ENCODE measurements at regions not wholly inside any gene's neighbourhood (a gene's known extent, or its start where the extent isn't known, plus 50 kb on each side); places are given as distances from the start of the nearest gene placed in this dataset.

DNA sequence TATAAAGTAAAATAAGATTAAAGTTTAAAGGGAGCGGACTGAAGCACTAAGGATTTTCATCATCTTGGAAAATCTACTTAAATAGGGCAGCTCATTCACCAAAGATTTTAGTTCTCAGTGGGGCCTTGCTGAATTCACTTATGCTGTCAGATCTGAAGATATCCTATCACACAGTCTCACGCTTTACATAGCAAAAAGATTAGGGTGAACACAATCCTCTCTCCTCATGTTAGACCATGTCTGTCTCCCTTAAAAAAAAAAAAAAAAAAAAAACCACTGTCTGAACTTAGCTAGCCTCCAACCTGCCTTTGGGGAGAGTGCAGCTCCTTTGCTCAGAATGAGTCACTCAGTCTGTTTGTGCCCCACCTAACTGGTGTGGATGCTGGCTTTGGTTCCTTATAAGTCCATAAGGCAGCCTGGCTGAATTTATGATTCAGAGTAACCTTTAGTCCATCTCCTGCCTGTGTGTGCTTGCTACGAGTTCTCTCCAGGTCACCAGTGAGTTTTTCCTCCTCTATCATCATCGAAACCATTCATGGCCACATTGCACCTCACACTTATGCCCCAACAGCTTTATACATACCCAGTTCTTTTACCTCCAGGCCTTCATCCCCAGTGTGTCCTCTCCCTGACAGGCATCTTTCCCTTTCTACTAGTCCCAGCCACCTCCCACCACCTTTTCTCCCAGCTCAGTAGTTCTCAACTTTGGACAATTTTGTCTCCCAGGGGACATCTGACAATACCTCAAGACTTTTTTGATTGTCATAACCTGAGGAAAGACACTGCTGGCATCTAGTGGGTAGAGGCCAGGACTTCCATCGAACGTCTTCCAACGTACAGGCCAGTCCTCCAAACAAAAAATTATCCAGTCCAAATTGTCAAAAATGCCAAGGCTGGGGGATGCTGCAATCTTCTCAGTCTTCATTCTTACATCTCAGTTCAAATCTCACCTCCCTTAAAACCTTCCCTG, 220.7 kb upstream of the EMCN start:
- no peak for DNase-seq (ENCODE audit: low read depth in 2 of 3, low spot score in 1 of 3)

DNA sequence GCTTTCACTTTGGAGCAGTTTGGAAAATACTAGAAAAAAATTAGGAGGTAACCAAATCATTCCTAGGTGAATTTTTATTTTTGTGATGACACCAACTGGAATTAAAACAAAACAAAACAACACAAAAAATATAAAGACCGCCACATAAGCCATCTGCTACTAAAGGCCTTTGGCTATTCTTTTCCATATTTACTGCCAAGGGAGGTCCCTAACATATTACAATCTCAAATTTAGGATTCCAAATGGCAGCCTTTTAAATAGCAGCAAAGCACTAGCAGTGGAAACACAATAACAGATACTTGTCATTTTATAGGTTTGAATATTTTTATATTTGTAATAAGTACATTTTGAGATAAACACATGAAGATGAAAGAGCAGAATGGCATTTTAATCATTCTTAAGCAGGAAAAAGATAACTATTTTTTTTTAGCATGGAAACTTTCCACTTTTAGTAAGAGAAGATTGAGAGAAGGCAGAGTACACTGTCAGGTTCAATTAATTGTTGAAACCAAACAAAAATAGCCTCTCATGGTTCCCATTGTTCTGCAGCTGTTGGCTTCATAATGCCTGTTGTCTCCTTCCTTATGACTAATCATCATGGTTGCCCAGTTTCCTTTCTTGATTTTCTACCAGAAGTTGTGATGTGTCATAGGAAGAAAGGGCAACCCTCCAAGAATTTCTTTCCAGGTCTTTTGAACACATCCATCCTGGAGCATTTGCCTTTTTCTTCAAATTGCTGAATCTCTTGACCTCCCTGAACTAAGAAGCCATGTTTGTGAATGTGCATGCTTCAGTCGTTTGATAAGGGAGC, 219.0 kb upstream of the EMCN start:
- DNase-seq (ENCODE audit: low read depth in 2 of 3, low spot score in 1 of 3) = no peak

DNA sequence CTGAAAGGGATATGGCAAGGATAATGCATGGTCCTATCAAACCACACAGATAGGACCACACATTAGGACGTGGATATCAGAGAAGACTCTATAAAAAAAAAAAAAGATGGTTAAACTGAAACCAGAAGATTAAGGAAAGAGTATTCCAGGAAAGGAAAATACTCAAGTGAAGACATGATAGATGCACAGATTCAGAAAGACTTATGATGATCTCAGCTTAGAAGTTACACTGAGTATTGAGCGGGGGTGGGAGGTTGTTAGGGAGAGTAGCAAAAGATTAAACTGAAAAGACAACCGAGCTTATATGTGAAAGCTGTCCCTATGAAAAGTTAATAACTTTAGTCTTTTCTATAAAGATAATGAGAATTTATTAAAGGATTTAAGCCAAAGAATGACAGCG, 211.0 kb upstream of the EMCN start:
- DNase-seq (ENCODE audit: low read depth in 2 of 3, low spot score in 1 of 3) = no peak

DNA sequence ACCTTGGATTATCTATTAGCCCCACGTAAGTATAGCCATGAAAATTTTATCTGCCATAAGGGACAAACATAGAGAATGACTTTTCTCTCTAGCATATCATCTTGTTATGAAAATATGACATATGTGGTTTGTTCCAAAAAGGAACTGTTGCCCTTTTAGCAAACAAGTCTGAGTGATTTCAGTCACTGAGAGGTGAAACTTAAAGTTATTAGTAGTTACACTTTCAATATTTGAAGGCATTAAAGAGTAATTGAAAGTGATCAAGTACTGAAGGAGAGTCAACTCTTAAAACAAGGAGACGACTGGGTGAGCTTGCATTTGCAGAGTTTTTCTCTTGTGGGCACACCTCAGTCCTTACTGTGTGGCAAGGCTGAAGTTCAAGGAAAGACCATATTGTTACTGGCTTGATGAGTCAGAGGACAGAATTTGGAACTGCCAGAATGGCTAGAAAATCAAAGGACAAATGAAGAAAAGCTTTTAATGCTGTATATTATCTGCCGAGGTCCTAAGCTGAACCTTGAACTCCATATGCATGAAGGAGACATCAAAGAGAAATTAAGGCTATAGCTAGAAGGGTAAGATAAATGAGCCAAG, 205.1 kb upstream of the EMCN start:
- DNase-seq (ENCODE audit: low read depth in 2 of 3, low spot score in 1 of 3) = no peak

DNA sequence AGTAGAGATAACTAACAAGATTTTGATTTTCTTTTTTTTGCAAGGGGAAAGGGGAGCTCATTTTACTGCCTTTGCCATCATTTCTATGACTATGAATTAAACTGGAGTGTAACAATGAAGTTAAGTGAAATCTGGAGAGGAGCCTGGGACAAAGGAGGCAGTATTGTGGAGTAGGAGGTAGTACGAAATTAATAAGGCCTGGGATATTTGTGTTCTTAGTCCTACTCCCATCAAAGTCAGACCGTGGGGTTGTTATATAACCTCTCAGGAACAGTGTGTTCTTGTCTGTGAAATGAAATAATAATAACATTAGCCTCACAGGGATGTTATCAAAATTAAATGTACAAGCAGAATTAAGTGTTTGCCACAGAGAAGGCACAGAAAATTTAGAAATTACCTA, 204.3 kb upstream of the EMCN start:
- DNase-seq (ENCODE audit: low read depth in 2 of 3, low spot score in 1 of 3) = no peak

DNA sequence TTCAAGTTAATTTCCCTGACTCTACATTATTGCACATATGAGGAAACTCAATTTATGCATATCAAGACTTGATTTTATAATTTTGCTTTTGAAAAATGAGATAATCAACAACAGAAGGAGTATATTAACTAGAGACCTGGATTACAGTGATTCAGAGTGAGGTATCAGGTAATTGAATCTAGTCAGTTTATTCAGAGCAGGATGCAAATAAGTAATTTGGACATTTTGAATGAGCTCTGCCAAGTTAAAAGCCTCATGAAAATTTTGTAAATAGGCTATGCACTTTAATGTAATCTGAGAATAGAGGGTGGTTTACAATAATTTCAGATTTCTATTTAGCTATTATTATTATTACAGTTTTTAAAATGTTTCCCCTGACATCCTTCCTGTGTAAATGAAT, 203.7 kb upstream of the EMCN start:
- no peak for DNase-seq (ENCODE audit: low read depth in 2 of 3, low spot score in 1 of 3)

DNA sequence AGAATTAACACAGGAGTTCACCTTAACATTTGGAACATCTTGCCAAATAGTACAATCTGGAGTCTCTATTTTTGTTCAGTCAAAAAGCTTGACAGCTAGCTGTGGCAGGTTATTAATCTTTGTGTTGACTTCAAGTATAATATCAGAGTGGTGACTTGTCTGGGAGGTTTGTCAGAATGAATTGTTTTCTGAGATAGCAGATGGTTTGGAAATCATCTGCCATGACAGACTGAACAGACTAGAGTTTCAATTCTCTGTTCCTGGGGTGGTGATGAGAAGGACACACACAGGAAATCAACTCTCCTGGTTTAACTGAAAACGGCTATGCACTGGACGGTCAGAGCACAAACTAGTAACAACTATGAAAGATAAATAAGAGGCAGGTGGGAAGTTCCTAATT, 203.3 kb upstream of the EMCN start:
- no peak for DNase-seq (ENCODE audit: low read depth in 2 of 3, low spot score in 1 of 3)

DNA sequence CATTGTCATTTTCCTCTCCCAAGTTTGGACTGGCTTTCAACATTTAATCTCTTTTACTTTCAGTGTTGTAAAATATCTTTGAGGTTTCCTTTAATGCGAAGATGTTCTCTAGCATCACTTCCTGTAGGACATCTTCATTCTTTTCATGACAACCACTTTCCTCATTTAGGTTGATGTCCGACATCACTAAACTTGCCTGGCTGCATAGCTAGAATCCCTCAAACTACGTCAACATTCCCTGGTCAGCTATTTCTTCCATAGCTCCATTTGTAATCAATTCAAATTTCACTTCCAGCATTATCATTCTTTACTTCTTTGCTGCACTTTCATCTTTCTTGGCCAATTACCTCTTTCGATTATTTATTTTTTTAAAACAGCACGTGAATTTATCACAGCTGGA, 198.6 kb upstream of the EMCN start:
- DNase-seq (ENCODE audit: low read depth in 2 of 3, low spot score in 1 of 3) = no peak

DNA sequence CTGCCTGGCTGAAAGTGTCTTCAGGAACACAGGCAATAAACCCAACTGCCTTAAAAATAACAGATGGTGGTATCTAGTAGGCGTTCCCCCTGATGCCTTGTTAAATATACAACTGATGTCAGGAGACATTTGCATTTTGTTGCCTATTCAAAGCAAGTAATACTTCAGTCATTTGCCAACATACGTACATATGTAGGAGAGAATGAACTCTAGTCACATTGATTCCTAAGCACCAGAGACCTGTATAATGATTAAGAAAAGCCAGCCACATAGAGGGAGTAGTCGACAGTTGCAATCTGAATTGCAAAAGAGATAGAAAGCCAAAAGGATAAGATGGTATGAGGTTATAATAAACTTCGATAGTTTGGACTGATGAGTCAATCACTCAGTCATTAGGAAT, 191.0 kb upstream of the EMCN start:
- no peak for DNase-seq (ENCODE audit: low read depth in 2 of 3, low spot score in 1 of 3)

DNA sequence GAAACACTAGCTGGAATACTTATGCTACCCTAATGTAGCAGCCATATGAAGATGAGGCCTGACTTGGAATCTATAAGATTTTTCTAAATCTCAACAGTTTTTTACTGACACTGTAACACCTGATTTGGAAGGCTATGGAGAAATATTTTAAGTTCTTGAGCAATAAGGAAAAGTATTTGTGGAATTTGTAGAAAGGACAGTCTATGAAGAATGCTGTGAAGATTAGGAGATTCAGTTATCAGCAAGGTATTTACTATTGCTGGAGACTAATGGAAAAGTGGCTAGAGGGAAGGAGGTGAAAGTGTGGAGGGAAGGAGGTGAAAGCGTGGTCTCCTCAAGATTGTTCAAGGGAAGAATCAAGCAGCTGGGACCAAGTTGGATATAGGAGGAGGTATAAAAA, 190.0 kb upstream of the EMCN start:
- DNase-seq (ENCODE audit: low read depth in 2 of 3, low spot score in 1 of 3) = no peak

DNA sequence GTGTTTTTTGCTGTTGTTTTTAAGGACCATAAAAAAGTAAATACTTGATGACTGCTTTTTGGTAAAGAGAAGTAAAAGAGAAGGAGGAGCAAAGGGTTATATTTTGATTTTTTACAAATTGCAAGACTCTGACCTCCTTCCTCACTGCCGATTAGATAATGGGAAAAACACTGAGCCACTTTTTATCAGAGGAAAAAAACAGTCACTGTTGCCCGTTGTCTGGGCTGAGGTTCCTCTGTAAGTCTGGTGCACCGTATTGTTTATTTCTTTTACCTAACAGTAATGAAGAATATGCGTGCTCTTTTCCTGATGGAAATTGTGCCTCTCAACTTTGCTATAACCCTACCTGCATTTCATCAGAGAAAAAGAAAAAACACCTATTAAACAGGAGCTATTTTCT, 178.7 kb upstream of the EMCN start:
- no peak for DNase-seq (ENCODE audit: low read depth in 2 of 3, low spot score in 1 of 3)

DNA sequence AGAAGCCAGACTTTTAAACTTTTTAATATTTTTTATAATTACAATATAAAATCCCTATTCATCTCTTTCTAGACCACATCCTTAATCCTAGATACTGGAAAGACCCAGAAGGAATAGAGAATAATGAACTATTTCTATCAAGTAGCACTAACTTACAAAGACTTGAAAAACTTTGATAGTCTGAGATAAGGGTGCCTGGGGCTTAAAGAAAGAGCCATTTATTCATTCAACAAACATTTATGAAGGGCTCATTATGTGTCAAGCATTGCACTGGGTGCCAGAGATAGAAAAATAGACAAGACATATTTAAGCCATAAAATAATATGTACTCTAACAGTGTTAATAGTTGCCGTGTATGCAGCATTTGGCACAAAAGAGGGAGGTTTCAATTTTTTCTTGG, 178.0 kb upstream of the EMCN start:
- no peak for DNase-seq (ENCODE audit: low read depth in 2 of 3, low spot score in 1 of 3)

DNA sequence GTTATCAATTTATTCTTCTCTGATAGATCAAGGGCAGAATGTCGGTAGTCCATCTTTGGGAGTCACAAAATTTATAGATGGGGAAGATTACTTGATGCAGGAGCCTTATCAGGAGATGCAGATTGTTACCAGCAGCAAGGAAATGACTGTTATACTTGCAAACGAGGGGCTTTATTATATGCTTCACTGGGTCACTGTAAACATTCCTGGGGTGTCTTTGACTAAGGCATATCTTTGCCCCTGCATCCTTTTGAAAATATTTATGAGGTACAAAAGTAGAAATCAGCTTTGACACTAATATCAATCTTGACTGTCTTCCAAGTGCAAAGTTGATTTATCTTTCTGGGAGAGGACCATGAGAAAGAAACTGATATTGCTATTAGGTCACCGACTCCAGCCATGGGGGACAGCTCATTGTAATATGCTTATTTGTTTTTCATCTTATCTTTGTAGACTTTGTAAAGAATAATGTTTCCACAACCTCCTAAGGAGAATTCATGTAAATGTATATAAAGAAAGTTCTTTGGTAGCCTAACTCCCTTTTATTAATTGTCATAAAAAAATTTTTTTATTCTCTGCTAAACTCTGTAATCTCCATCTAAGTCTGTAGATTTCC, 177.3 kb upstream of the EMCN start:
- DNase-seq (ENCODE audit: low read depth in 2 of 3, low spot score in 1 of 3) = no peak

DNA sequence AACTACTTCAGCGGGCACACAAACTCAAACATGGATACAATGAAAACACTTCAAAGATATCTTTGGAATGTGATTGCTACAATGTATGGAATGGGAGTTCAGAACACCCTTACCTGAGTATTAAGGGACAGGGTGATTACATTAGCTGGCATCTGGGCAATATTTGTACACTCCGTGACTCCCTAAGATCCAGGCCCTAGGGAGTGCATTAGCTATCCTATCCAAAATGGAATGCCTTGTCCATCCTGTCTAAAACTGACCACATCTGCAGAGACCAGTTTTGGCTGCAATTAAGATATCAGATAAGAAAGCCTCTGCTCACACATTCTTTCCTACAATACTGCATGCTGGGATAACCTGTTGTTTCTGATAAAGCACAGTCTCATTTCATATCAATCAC, 176.6 kb upstream of the EMCN start:
- DNase-seq (ENCODE audit: low read depth in 2 of 3, low spot score in 1 of 3) = no peak

DNA sequence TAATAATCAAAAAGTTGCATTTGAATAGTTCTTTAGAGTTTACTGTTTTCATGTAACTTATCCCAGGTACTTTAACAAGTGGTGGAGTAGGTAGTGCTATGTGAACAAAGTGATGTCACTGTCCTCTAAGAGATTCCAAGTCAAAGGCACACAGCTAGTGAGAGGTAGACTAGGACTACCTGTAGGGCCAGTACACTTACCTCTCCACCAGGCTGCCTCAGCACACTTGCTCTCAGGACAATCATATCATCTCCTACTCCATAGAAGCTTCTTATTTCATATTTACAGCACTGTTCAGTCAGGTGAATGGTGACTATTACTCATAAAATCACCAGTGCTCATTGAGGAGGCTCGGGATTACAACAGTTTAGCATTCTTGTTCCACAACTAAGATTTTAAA, 173.0 kb upstream of the EMCN start:
- no peak for DNase-seq (ENCODE audit: low read depth in 2 of 3, low spot score in 1 of 3)

DNA sequence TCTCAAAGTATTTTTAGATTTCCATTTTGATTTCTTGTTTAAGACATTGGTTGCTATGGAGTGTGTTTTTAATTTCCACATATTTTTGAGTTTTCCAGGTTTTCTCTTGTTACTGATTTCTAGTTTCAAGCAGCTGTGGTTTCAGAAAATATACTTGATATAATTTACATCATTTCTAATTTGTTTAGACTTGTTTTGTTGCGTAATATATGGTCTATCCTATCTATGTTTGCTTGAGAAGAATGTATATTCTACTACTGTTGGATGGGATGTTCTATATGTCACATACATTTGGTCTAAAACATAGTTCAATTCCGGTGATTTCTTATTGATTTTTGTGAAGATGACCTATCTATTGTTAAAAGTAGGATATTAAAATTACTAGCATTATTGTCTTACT, 170.5 kb upstream of the EMCN start:
- no peak for DNase-seq (ENCODE audit: low read depth in 2 of 3, low spot score in 1 of 3)

DNA sequence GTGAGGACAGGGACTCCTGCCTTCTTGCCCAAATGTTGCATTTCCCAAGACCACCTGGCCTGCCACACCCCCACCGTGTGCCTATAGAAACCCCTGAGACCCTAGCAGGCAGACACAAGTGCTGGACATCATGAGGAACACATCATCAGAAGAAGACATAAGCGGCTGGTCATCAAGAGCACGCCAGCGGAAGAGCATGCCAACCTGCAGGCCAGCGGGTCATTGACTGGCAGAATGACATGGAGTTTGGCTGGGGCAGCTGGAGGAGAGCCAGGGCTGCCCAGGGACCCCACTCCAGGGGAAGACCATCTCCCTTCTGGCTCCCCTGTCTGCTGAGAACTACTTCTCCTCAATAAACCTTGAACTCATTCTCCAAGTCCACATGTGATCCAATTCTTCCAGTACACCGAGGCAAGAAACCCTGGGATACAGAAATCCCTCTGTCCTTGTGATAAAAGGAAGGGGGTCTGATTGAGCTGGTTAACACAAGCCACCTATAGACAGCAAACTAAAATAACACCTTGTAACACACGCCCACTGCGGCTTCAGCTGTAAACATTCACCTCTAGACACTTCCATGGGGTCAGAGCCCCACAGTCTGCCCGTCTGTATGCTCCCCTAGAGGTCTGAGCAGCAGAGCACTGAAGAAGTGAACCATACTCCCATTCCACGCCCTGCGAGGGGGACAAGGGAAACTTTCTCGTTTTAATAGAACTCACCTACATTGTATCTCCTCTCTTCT, 164.8 kb upstream of the EMCN start:
- no peak for DNase-seq (ENCODE audit: low read depth in 2 of 3, low spot score in 1 of 3)

DNA sequence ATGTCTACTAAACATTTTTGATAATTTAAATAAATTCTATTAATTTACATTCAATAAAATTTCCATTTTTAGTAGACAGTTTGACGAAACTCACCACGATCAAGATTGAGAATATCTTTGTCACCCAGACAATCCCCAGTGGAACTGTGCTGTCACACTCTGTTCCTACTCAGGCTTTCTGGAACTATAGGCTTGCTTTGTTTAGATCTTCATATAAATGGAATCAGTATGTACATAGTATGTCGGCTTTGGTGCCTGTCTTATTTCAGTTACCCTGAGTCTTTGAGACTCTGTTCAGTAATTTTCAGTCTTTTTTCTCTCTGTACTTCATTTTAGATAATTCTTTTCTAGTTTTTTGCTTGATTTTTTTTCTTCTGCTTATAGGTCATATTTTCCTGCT, 163.5 kb upstream of the EMCN start:
- no peak for DNase-seq (ENCODE audit: low read depth in 2 of 3, low spot score in 1 of 3)

DNA sequence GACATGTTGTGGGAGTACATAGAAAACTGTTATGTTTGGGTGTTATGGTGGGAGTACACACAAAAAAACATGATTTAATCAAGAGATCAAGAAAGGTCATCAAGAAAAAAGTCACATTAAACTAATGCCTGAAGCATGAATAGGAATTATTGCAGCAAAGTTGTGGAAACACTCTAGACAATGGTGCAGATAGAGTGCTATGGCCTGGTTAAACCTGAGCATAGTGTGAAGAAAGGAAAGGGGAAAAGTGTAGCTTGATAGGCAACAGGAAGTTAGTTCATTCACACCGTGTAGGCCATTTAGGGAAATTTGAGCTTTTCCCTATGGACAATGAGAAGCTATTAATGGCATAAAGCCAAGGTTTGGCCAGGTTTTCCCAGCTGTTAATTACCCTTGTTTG, 162.1 kb upstream of the EMCN start:
- no peak for DNase-seq (ENCODE audit: low read depth in 2 of 3, low spot score in 1 of 3)

DNA sequence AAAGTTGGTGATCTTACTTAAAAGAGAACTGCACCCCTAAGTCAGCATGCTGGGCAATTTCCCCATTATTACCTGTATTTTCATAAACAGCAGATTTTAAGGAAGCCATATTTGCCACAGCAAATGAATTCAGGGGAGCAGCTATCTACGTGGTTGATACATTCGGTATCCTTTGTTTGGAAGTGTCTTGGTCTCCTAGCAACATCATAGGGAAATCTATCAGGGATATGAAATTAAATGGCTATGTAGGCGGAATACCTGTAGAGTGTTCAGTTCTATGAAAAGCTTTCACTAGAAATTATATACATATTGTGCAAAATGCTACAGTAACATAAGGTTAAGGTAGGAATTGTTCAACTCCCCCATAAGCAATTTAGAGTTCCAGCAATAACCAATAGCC, 157.2 kb upstream of the EMCN start:
- no peak for DNase-seq (ENCODE audit: low read depth in 2 of 3, low spot score in 1 of 3)

DNA sequence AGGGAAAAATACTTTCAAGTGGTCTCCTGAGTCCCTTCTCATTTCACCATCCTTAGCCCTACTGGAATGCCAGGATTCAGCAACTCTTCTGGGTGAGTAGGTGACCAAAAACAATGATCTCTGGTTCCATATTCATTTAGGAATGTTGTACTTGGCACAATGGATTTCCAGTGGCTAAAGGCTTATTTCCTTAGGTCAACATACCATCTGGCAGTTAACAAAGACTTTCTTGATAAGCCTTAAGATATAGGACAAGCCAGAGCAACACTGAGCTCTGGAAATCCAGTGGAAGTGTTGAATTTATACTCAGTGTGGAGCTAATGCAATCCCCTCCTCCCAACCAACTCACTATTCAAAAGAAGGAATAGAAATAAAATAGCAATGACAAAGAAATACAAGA, 139.4 kb upstream of the EMCN start:
- DNase-seq (ENCODE audit: low read depth in 2 of 3, low spot score in 1 of 3) = no peak

Data from stimulated activated CD4-positive, alpha-beta T cell treated with anti-CD3 and anti-CD28 coated beads, Interleukin-12 subunit alpha, Interleukin-12 subunit beta, amount 100 ng/mL, for 48 hours (primary cell).